ENCODE measurements at regions not wholly inside any gene's neighbourhood (a gene's known extent, or its start where the extent isn't known, plus 50 kb on each side); places are given as distances from the start of the nearest gene placed in this dataset.

- POLR2A ChIA-PET (ENCODE audit: low non-redundant PET) = no interaction called here
- intact Hi-C loops (cut with micrococcal nuclease; ENCODE audit: unreplicated experiment) = no loop called here
- peaks cover 5% of the 10 kb centered on the region for H3K9me3 ChIP-seq (ENCODE audit: low read depth, low read length, poor library complexity, severe bottlenecking)
- no peak for TF ChIP-seq EZH2 (IDR thresholded peaks at IDR 0.05; ENCODE audit: borderline replicate concordance, low read depth, low read length, poor library complexity, severe bottlenecking)
- no peak for TF ChIP-seq CTCF (conservative IDR thresholded peaks at IDR 0.05; ENCODE audit: low read depth, low read length)
- no TSS peak for BruUV-seq (replicated peaks)
- no peak for DNase-seq (ENCODE audit: low spot score)
- no peak overlapping the region for H3K4me3 ChIP-seq (ENCODE audit: low read depth, low read length, poor library complexity, severe bottlenecking)
- CTCF ChIA-PET = no interaction called here
- no peak overlapping the region for H3K27ac ChIP-seq (ENCODE audit: low read depth, low read length, poor library complexity, severe bottlenecking)
- no peaks in the 10 kb centered on the region for H3K27me3 ChIP-seq (replicated peaks; ENCODE audit: insufficient read depth, low read depth, low read length, poor library complexity)
- no peaks in the 10 kb centered on the region for H3K4me1 ChIP-seq (ENCODE audit: insufficient read depth, low read length, poor library complexity, severe bottlenecking)
- no peaks in the 10 kb centered on the region for H3K36me3 ChIP-seq (ENCODE audit: insufficient read depth, low read length, poor library complexity, severe bottlenecking)
Observed at GRCh38 chr20:55174172-55174571, 698.8 kb downstream of the DOK5 start.

- no peaks in the 10 kb centered on the region for H3K27me3 ChIP-seq (replicated peaks; ENCODE audit: insufficient read depth, low read depth, low read length, poor library complexity)
- CTCF ChIA-PET = no interaction called here
- POLR2A ChIA-PET (ENCODE audit: low non-redundant PET) = no interaction called here
Observed at GRCh38 chr20:55173601-55174000, 698.2 kb downstream of the DOK5 start.

GRCh38 chr20:55172310-55173002, 697.1 kb downstream of the DOK5 start:
- Histone ChIP-seq H3K4me1 (ENCODE audit: insufficient read depth, low read length, poor library complexity, severe bottlenecking) (no peaks in the 10 kb centered on the region), H3K27me3 (replicated peaks; ENCODE audit: insufficient read depth, low read depth, low read length, poor library complexity) (no peaks in the 10 kb centered on the region), H3K27ac (ENCODE audit: low read depth, low read length, poor library complexity, severe bottlenecking) (no peak overlapping the region), H3K36me3 (ENCODE audit: insufficient read depth, low read length, poor library complexity, severe bottlenecking) (no peaks in the 10 kb centered on the region), H3K4me3 (ENCODE audit: low read depth, low read length, poor library complexity, severe bottlenecking) (no peak overlapping the region), H3K9me3 (ENCODE audit: low read depth, low read length, poor library complexity, severe bottlenecking) (peaks cover 5% of the 10 kb centered on the region)
- intact Hi-C loops (cut with micrococcal nuclease; ENCODE audit: unreplicated experiment) = no loop called here
- no peak for DNase-seq (ENCODE audit: low spot score)
- TF ChIP-seq EZH2 (IDR thresholded peaks at IDR 0.05; ENCODE audit: borderline replicate concordance, low read depth, low read length, poor library complexity, severe bottlenecking) (no peak), CTCF (conservative IDR thresholded peaks at IDR 0.05; ENCODE audit: low read depth, low read length) (no peak)
- POLR2A ChIA-PET (ENCODE audit: low non-redundant PET) = no interaction called here
- CTCF ChIA-PET = no interaction called here
- BruUV-seq (replicated peaks) = no TSS peak

More at GRCh38 chr20:55173601-55174000, 698.2 kb downstream of the DOK5 start:
- BruUV-seq (replicated peaks) = no TSS peak
- intact Hi-C loops (cut with micrococcal nuclease; ENCODE audit: unreplicated experiment) = no loop called here
- Histone ChIP-seq H3K9me3 (ENCODE audit: low read depth, low read length, poor library complexity, severe bottlenecking) (peaks cover 5% of the 10 kb centered on the region), H3K4me1 (ENCODE audit: insufficient read depth, low read length, poor library complexity, severe bottlenecking) (no peaks in the 10 kb centered on the region), H3K27ac (ENCODE audit: low read depth, low read length, poor library complexity, severe bottlenecking) (no peak overlapping the region), H3K4me3 (ENCODE audit: low read depth, low read length, poor library complexity, severe bottlenecking) (no peak overlapping the region), H3K36me3 (ENCODE audit: insufficient read depth, low read length, poor library complexity, severe bottlenecking) (no peaks in the 10 kb centered on the region)
- DNase-seq (ENCODE audit: low spot score) = no peak
- TF ChIP-seq EZH2 (IDR thresholded peaks at IDR 0.05; ENCODE audit: borderline replicate concordance, low read depth, low read length, poor library complexity, severe bottlenecking) (no peak), CTCF (conservative IDR thresholded peaks at IDR 0.05; ENCODE audit: low read depth, low read length) (no peak)
